ENCODE measurements at regions not wholly inside any gene's neighbourhood (a gene's known extent, or its start where the extent isn't known, plus 50 kb on each side); places are given as distances from the start of the nearest gene placed in this dataset.

DNA sequence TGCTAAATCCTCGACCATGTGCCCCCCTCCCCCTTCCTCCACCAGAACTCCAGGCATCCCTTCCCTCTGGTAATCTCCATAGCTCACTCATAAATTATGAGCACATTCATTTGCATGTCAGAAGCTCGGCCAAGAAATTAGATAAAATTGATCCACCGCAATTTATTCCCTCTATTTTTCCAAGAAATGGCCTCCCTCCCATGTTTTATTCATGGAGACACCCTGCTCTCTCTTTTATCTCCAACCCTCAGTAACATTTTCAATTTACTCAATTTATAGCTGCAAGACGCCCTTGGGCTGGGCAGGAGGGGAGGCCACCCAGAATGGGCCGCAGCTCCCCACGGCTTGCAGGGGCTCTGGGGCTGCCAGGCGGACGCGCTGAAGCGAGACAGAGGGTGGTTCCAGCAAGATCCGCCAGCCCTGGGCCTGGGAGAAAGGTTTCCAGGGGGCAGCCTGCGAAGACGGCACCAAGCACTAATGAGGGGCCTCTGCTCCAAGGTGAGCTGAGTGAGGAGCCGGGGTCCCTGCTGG is 54.7 kb upstream of the ZNF423 start:
- DNase-seq, result no peak

DNA sequence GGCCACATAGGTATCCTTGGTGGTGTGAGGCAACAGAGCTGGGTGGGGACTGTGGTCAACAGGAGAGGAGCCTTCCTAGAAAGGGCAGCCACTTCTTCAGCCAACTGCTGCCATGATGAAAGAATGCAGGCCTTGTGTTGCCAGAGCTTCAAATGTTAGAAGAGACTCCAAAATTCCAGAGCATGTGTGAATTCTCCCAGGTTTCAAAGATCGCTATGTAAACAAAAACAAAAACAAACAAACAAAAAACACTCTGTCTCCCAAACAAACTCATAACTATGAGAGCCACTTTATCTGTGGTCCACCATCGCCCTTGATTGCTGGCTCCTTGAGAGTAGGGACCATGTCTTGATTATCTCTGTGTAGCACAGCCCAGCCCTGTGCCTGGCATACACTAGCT is 55.5 kb upstream of the ZNF423 start:
- DNase-seq, result no peak

DNA sequence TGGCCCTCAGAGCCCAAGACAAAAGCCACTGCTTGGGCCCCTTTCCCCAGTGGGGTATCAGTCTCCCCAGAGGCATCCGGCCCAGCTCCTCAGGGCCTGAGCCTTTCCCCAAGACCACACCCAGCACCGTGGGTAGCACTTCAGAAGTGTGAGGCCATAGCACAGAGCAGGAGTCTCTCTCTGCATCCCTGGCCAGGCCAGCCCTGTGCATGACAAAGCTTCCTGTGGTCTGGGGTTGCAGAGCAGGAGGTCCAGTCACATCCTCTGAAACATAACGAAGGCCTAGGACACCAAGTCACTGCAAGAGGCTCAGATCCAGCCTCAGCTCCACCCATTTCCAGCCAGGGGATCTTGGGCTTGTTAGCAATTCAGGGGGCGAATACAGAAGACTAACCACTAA is 56.8 kb upstream of the ZNF423 start:
- DNase-seq, result no peak

DNA sequence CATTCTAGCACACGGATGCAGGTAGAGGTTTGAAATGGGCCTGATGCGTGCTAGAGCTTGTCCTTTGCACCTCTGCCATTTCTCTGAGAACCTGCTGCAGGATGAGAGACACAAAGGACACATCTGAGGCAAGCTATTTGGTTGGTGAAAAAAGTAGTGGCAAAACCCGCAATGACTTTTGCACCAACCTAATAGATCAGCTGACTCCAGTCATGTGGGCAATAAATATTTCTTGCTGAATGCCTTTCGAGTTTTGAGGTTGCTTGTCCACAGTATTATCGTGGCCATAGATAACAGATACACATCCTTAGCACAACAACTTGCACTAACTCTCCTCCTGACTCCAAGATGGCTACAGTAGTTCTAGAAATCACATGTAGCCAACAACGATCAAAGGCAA is 57.8 kb upstream of the ZNF423 start:
- no peak for DNase-seq

DNA sequence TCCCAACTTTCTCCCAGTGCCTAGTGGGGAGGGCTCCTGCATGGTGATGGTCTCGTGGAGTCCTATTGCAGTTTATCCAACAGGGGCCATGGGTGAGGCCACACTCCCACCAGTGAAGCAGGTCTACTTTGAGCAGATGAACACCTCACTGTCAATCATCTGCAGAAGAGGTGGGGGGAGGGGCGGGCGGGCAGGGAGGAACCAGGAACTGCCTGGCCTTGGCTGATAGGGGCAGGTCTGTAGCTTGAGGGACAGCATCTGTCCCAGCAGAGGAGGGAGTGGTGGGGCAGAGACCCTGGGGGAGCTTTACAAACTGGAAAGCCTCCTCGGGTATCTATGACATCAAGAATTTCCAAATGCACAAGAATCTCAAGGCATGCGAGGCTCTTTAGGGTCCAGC is 58.7 kb upstream of the ZNF423 start:
- no peak for DNase-seq

DNA sequence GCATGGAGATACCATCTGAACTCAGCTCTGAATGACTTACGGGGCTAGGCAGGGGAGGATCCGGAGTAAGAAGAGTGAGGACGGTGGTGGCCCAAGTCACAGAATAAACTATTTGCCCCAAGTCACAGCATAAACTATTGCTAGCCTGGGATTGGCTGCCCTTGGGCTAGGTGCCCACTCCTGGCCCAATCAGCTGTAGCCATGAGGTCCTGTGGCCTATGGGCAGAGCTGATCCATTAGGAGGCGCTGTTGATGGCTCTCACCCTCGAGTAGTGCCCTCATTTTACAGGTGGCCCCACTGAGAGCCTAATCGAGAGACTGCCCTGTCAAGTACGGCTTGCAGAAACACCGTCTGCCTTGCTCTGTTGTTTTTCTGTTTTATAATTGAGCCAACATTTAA is 62.3 kb upstream of the ZNF423 start:
- DNase-seq, result no peak

DNA sequence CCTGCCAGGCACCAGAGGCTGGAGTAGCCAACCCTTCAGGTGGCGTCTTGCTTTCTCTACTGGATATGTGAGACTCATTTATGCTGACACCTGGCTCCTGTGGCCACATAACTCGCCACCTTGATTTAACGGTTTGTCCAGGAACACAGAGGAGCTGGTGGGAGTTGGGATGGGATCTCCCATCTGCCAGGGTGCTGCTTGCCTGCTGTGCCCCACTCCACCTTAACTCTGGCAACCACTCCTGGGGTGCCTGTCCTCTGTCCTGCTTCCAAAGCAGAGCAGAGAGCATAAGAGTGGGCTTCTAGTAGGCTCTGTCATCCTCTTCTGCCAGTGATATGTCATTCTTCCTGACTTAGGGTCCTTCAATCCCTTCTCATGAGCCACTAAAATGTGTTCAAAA is 63.4 kb upstream of the ZNF423 start:
- DNase-seq, result no peak

DNA sequence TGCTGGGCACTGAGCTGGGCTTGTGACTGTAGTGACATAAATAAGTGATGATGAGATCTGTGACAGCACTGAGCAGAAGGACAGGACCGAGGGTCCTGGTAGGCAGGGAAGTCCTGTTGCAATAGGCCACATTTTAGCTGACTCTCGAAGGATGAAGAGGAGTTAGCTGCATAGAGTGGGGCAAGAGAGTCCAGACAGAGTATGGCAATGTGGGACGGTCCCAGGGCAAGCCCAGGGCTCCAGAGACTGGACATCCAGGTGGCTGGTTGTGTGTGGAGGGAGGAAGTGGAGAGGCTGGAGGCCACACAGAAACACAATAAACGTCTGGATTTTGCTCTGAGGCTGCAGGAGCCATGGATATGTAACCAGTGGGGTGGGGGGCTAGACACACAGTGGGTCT is 64.5 kb upstream of the ZNF423 start:
- no peak for DNase-seq

DNA sequence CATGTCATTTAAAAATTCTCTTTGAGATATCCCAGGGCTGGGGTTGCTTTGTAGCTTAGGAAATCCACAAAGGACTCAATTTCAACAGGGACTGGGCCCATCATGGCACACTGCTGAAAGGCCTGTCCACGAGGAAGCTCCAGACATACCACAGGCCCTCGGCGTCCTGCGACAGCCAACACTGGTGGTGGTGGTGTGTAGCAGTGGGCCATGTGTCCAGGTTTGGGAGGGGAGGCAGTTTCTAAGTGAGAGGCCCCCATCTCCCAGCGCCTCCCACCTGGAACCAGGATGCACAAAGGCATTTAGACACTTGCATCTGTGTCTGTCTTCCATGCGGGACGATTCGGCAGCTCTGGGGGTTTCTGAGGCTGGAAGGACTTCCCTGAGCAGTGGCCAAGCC is 65.2 kb upstream of the ZNF423 start:
- DNase-seq, result no peak

DNA sequence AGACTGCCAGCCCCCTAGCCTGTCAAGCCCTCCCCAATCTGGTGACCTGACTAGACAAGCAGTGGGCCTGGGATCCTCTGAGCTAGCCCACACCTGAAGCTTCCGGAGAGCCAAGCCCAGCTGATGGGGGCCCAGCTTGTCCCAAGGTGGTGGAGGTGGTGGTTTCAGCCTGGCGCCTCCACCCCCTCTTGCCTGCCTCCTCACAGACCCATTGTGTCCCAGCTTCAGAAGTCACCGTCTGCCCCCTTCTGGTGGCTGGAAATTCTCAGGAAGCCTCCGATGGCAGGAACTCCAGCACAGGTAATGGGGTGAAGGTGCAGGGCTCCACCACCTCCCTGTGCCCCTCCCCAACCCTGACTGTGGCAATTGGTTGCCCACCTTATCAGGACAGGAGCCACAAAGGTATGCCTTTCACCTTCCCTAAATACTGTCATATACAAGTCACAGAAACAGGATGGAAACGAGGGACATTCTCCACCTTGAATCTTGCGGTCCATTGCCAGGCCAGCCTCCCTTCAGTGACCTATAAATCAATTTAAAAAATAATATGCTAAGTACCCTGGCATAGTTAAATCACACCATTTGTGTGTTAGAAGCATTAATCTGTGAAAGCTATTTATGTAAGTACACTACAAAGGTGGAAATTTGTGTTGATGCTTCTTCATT is 66.0 kb upstream of the ZNF423 start:
- DNase-seq, result peak; percentile 40

DNA sequence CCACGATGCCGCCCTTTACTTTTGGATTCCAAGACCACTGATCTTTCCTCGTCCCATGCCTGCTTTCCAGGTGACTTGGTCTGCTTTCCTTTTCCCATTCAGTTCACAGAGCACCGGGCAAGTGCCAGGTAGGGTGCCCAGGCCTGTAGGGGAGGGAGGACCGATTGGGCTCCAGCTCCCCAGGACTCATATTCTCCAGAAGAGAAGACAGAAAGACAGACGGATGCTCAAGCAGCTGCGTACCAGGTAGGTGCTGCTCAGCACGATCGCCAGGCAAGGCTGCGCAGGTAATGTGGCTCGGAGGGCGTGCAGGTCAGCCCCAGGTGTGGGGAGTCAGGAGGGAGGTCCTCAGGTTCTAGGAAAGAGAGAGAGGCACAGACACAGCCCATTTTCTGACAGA is 67.5 kb upstream of the ZNF423 start:
- DNase-seq, result no peak

DNA sequence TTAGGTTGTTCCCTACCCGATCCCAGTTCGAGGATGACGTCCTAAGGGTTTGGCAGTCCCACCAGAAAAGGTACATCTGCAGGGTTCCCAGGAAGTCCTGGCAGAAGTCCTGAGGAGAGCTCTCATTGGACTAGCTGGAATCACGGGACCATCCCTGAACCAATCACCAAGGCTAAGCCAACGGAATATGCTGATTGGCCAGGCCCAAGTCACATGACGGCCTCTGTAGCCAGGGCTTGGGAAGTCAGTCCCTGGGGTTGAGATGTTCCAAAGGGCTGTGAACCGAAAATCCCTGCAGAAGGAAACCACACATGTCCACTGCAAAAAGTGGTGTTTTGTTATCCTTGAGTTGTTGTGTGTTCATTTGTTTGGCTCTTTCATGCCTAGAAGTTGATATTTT is 68.2 kb upstream of the ZNF423 start:
- DNase-seq, result no peak

DNA sequence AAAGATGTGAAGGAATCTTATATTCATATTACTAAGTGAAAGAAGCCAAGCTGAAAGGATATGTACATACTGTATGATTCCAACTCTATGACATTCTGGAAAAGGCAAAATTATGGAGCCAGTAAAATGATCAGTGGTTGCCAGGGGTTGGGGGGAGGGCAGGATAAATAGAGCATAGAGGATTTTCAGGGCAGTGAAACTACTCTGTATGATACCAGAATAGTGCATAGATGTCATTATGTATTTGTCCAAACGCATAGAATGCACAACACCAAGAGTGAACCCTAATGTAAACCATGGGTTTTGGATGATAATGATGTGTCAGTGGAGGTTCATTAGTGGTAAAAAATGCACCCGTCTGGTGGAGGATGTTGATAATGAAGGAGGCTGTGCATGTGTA is 71.0 kb upstream of the ZNF423 start:
- DNase-seq, result no peak

DNA sequence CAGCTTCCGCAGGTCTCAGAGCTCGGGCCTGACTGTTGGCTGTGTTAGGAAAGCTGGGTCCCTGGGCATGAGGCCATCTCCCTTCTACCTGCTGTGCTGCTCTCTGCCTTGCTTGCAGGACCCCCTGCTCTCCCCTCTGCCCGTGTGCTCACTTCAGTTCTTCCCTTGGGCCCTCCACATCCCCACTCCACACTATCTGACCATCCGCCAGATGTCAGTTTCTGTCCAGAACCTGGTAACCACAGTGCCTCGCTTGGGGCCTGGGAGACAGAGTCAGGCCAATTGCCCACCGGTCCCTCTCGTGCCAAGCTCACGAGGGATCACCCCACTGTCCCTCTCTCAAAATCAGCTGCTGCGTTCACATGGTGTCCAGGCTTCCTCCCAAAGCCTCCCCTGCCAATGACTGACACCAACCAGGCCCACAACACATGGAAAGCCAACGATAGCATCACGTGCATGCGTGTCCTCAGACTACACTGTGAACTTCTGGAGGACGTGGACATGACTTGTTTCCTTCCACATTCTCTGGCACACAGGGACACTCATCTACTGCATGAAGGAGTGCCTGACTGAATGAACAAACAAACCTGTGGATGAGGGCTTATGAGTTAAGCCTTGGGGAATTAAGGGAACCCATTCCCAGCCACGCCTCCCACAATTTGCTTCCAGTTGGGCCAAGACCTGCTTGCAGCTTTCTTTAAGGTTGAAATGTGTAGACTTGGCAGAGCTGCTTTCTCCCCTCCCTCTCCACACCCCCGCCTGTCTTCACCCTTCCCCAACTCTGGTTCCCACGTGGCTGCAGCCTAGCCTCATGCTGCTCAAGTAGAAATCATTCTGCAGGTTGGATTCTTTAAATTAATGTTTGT is 72.5 kb upstream of the ZNF423 start:
- no peak for DNase-seq

DNA sequence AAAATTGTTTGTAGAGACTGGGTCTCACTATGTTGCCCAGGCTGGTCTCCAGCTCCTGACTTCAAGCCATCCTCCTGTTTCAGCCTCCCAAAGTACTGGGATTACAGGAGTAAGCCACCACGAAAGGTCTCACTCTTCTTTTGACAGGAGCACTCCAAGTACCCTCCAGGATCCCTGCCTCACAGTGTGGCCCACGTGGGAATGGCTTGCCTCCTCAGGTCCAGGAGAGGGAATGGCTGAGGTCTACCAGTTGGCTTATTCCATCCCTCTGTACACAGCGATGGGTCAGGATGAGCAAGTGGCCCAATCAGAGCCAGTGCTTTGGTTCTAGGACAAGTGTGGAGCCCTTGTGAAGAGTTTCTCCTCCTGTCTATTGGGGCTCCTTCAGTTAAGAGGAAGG is 73.7 kb upstream of the ZNF423 start:
- DNase-seq, result no peak

DNA sequence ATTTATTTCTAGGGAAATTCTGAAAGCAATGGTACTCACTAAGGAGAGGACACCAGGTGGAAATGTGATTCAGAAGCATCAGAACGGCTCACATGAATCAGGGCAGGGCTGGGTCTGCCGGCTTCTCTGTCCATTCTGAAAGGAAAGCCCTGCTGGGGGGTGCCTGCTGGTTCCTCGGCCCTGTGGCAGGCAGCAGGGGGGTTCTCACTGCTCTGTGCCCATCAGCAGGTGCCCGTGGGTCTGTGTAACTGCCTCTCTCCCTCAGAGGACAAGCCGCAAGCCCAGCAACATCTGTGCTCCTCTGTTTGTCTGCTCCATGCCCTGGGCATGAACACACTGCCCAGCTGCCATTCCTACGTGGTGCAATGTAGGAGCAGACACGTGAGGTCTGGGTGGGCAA is 74.9 kb upstream of the ZNF423 start:
- DNase-seq, result no peak

DNA sequence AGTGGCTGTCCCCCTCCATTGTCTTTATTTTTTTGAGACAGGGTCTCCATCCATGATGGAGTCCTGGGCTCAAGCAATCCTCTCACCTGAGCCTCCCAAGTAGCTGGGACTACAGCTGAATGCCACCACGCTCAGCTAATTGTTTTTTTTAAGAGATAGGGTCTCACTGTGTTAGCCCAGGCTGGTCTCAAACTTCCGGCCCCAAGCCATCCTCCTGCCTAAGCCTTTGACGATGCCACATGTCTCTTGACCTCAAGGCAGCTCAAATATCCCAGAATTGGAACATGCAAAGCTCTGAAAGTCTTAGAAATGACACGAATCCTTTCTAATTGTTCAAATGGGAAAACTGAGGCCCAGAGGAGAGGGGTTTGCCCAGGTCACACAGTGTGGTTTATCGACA is 75.4 kb upstream of the ZNF423 start:
- DNase-seq, result no peak

DNA sequence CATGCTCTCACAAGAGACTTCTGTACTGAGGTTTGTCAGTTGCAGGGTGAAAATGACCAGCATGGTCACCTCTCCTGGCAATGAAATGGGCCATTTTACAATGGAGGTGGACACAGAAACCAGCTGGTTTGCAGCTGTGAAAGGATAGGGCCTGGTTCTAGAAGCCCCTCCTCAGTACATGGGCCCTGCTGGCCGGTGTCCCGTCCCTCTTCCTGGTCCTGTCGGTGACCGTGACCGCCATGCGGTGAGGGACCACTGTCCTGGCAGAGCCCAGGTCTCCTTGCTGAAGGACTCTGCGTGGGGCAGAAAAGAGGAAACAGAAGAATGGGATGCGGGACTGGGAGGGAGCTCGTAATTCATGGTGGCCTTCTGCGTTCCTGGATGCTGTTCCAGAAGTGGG is 76.0 kb upstream of the ZNF423 start:
- no peak for DNase-seq

DNA sequence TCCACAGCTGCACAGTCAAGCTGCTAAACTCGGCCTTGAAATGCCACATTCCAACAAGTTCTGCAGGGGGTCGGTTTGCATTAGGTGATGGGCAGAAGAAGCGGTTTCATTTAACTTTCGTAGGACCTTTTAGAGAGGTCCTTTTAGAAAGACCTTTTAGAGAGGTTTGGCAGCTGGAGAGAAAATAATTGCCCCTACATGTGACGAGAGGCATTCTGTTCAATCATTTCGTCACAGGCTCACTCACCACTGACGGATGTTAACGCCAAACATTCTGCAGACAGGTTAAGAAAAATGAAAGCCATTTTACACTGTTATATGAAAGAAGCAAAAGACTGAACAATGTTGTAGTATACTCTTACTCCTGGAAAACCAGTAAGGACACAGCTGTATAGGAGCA is 76.5 kb upstream of the ZNF423 start:
- no peak for DNase-seq

DNA sequence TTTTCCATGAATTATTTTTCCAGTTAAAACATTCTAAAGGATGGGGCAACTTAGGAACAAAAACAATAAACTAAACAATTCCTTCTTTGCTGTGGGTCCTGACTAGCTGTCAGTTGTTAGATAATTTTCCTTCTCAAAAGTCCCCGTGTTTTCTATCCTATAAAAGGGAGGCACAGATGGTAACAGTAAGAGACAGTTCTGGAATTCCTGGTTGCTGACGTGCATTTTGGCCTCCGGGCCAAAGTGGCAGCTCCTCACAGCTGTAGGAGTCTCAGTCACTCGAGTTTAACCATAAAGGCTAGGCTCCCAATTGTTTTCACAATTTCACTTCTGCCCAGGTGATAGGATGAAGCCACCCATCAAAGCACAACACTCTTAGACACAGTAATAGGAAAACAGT is 77.0 kb upstream of the ZNF423 start:
- no peak for DNase-seq

DNA sequence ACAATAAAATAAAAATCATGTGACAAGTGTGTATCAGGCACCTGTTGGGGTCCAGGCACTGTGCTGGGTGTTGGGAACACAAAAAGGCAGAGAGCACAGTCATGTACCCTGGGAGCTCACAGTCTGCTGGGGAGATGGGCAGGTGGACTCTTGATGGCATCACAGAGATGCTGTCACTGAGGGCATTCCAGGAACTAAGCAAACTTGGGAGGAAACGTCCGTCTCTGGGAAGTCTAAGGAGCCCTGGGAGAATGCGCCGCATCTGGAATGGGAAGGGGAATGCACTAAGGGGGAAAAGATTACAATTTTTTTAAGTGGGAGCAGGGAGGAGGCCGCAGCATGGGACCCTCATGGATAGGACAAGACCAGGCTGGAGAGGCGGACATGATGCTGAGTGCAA is 80.9 kb upstream of the ZNF423 start:
- no peak for DNase-seq

DNA sequence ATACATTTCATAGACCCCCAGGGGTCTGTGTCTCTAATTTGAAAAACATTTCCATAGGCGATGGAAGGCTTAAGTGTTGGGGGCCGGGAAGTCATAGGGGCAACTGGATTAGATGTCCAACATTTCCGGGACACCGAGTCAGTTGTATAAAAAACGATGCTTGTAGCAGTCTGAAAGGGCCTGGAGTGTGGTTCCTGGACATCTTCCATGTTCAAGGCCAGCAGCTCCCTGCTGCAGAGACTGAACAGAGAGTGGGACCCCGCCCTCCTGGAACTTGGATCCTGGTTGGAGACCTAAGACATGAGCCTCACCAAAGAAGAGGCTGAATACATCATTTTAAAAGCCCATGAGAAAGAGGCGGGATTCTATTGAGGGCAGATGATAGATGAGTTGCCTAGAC is 82.0 kb upstream of the ZNF423 start:
- DNase-seq, result no peak

DNA sequence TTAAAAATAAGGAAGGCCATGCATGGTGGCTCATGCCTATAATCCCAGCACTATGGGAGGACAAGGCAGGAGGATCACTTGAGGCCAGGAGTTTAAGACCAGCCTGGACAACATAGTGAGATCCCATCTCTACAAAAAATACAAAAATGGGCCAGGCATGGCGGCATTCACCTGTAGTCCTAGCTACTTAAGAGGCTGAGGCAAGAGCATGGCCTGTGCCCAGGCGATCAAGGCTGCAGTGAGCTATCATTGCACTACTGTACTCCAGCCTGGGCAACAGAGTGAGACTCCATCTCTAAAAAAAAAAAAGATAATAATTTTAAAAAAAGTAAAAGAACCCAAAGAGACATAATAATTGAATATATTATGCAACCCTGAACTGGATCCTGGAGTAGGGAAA is 83.6 kb upstream of the ZNF423 start:
- no peak for DNase-seq

DNA sequence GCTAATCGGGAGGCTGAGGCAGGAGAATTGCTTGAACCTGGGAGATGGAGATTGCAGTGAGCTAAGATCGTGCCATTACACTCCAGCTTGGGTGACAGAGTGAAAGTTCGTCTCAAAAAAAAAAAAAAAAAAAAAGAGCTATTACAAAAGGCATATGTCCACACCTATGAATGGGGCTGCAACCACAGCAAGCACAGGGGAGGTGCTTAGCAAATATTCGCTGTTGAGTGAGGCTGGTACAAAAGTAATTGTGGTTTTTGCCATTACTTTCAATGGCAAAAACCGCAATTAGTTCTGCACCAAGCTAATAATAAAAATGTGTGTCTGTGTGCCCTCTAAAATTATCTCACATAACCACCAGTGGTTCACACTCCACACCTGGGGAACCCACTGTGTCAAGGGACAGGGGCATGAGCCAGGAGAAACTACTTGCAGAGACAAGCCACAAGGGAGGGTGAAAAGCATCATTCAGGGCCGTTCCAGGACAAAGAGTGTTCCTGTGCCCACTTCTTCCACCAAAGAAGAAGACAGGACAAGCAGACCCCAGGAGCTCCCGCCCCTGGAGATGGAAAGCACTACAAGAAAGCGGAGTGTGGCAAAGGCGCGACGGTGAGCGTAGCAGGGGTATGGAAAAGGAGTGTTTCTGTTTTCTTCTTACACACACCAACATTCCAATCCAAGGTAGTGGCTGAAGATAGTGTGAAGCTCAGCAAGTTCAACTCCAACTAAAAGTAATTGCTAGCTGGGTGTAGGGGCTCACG is 84.4 kb upstream of the CNEP1R1 start:
- no peak for DNase-seq
